ENCODE measurements at regions not wholly inside any gene's neighbourhood (a gene's known extent, or its start where the extent isn't known, plus 50 kb on each side); places are given as distances from the start of the nearest gene placed in this dataset.
"Not testable (repeated sequence)": the region's sequence is repeated elsewhere in the genome, so short reads cannot be mapped to it uniquely, and the experiment has no call there.

- no peak for DNase-seq (ENCODE audit: extremely low spot score)
- POLR2A ChIA-PET = no interaction called here
- no peak for TF ChIP-seq CTCF (IDR thresholded peaks at IDR 0.05; ENCODE audit: control extremely low read depth, extremely low read depth, low read depth, missing control alignments)
- CTCF ChIA-PET = interaction anchor here (1.3 kb wide), 1 partner anchor 11 kb away, joined by 4 read pairs; no protein-coding TSS in a partner anchor
Observed at GRCh38 chr12:19623751-19624399, 184.6 kb downstream of the AEBP2 start.

DNA sequence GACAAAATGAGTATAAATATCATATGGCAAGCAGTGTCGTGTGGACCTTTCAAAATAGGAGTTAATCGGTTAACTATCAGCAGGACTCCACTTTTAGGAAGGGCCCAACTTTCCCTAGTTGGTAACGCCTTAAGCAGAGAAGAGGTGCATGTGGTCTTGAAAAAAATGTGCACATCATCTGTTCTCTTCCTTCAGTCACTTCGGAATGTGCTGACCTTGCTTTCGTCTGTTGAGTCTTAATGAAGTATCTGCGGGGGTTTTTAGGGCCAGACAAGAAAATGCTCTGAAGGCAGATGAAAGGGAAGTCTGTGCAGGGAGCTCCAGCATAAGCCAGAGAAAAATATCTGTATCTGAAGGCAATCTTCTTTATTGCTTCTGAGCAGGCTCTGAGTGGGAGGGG, 185.2 kb downstream of the AEBP2 start:
- ChIA-PET CTCF (no interaction called here), POLR2A (no interaction called here)
- no peak for TF ChIP-seq CTCF (IDR thresholded peaks at IDR 0.05; ENCODE audit: control extremely low read depth, extremely low read depth, low read depth, missing control alignments)
- DNase-seq (ENCODE audit: extremely low spot score) = no peak

GRCh38 chr12:19625551-19625950, 186.3 kb downstream of the AEBP2 start:
- CTCF ChIA-PET = interaction anchor here (0.8 kb wide), 1 partner anchor 15 kb away, joined by 3 read pairs; no protein-coding TSS in a partner anchor
- DNase-seq (ENCODE audit: extremely low spot score); POLR2A ChIA-PET: not testable (repeated sequence)

GRCh38 chr12:19627719-19628118, 188.4 kb downstream of the AEBP2 start:
- POLR2A ChIA-PET = no interaction called here
- TF ChIP-seq CTCF (IDR thresholded peaks at IDR 0.05; ENCODE audit: control extremely low read depth, extremely low read depth, low read depth, missing control alignments) = no peak
- DNase-seq (ENCODE audit: extremely low spot score) = no peak
- CTCF ChIA-PET = no interaction called here

GRCh38 chr12:19630536-19630935, 191.2 kb downstream of the AEBP2 start:
- TF ChIP-seq CTCF (IDR thresholded peaks at IDR 0.05; ENCODE audit: control extremely low read depth, extremely low read depth, low read depth, missing control alignments) = no peak
- no peak for DNase-seq (ENCODE audit: extremely low spot score)
- ChIA-PET CTCF (interaction anchor here (1.3 kb wide), 1 partner anchor 16 kb away, joined by 3 read pairs; no protein-coding TSS in a partner anchor), POLR2A (no interaction called here)

DNA sequence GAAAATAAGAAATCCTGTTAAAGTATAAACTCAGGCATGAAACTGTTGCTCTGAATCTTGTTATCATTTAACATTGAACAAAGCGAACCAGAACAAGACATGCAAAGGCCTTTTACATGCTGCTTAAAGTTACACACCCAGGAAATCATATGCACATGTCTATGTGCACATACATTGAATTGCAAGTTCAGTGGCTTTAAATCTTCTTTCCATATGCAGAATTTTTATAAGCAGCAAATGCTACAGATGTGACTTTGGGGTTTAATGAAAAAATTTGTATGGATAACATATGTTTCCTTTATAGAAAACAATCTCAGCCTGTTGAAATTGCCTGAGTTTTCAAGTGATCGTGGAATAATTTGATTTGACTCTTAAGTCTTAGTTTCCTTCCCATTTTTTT, 193.9 kb downstream of the AEBP2 start:
- ChIA-PET CTCF (no interaction called here), POLR2A (no interaction called here)
- no peak for TF ChIP-seq CTCF (IDR thresholded peaks at IDR 0.05; ENCODE audit: control extremely low read depth, extremely low read depth, low read depth, missing control alignments)
- no peak for DNase-seq (ENCODE audit: extremely low spot score)

GRCh38 chr12:19633641-19634040, 194.3 kb downstream of the AEBP2 start:
- no peak for TF ChIP-seq CTCF (IDR thresholded peaks at IDR 0.05; ENCODE audit: control extremely low read depth, extremely low read depth, low read depth, missing control alignments)
- no peak for DNase-seq (ENCODE audit: extremely low spot score)
- CTCF ChIA-PET = no interaction called here
- POLR2A ChIA-PET = no interaction called here

Measured in GM10248 (cell line).